ENCODE measurements at regions not wholly inside any gene's neighbourhood (a gene's known extent, or its start where the extent isn't known, plus 50 kb on each side); places are given as distances from the start of the nearest gene placed in this dataset.
A peak's percentile ranks its signal among the peaks of the same experiment; 100 is the strongest.

GRCh38 chr6:11950109-11950508 lies 62.0 kb upstream of the HIVEP1 start:
- ATAC-seq: no peak
- Histone ChIP-seq H3K9me1 (ENCODE audit: control insufficient read depth, insufficient read depth, low read length) (no peaks in the 10 kb centered on the region), H3K4me2 (ENCODE audit: insufficient read depth, low read length) (no peak overlapping the region), H3K4me1 (replicated peaks in 1 of 2; ENCODE audit: control insufficient read depth in 2 of 2, insufficient read depth in 2 of 2, low read length in 2 of 2) (peaks cover 0 to 9% of the 10 kb centered on the region in 2 experiments; a peak in 2 of 5 replicates), H3K4me3 (no peak overlapping the region), H2AFZ (ENCODE audit: low read depth, low read length) (peak overlapping the region; percentile 94), H3K79me2 (ENCODE audit: control insufficient read depth, insufficient read depth, low read length) (no peaks in the 10 kb centered on the region), H3K27ac (ENCODE audit: extremely low read depth, low read depth, low read length) (no peak overlapping the region), H3K36me3 (ENCODE audit: control insufficient read depth, insufficient read depth, low read length) (no peaks in the 10 kb centered on the region), H3K27me3 (ENCODE audit: control insufficient read depth in 2 of 2, insufficient read depth in 2 of 2, low read length in 2 of 2) (no peaks in the 10 kb centered on the region), H3K9me3 (replicated peaks; ENCODE audit: control insufficient read depth, insufficient read depth, low read depth, low read length) (no peaks in the 10 kb centered on the region), H3K9ac (ENCODE audit: insufficient read depth in 1 of 2, low read depth in 2 of 2, low read length in 2 of 2) (no peak overlapping the region), H4K20me1 (replicated peaks; ENCODE audit: control insufficient read depth, insufficient read depth, low read length) (no peaks in the 10 kb centered on the region)
- no TSS peak for BruUV-seq (replicated peaks)
- DNase-seq (ENCODE audit: extremely low read depth in 1 of 4, low spot score in 3 of 4): no peak
- intact Hi-C loops (cut with micrococcal nuclease) (no loop called here), in situ Hi-C loops (cut with MboI) (no loop called here)
- 67% methylated on average over 2 of the region's 2 CpGs for WGBS (ENCODE audit: insufficient coverage, low coverage, missing lambda C conversion rate)
- POLR2A ChIA-PET: interaction anchor here (0.7 to 1.0 kb wide), 2 partner anchors 18 to 27 kb away, joined by 3 read pairs; no protein-coding TSS in a partner anchor
- TF ChIP-seq POLR2A (conservative IDR thresholded peaks at IDR 0.05): no peak
- TF ChIP-seq PHB (CRISPR knock-in tag; IDR thresholded peaks at IDR 0.05): no peak
- TF ChIP-seq CEBPG (CRISPR knock-in tag; IDR thresholded peaks at IDR 0.05): no peak
- TF ChIP-seq CEBPG (tag; conservative IDR thresholded peaks at IDR 0.05 in 1 of 2, IDR thresholded peaks at IDR 0.05 in 1 of 2): 0 out of 4 replicates have a peak, but pooled peaks of 1 of the 2 experiments have one; percentile 26
- peak; percentile 70 for TF ChIP-seq CEBPB (tag; IDR thresholded peaks at IDR 0.05)
- CTCF ChIA-PET (ENCODE audit: low intra/inter-chr PET ratio): no interaction called here
- no peak for FAIRE-seq

- POLR2A ChIA-PET: interaction anchor here (0.8 to 1.6 kb wide), 4 partner anchors 7 to 16 kb away, joined by 3 to 5 read pairs (median 3); no protein-coding TSS in a partner anchor
- peak overlapping the region; percentile 61 for H2AFZ ChIP-seq (ENCODE audit: low read depth, low read length)
- H3K9me3 ChIP-seq (replicated peaks; ENCODE audit: control insufficient read depth, insufficient read depth, low read depth, low read length): no peaks in the 10 kb centered on the region; the same call in 1 of the 2 replicates
- BruUV-seq (replicated peaks): no TSS peak
- no peaks in the 10 kb centered on the region for H3K36me3 ChIP-seq (ENCODE audit: control insufficient read depth, insufficient read depth, low read length)
- H3K4me1 ChIP-seq (replicated peaks in 1 of 2; ENCODE audit: control insufficient read depth in 2 of 2, insufficient read depth in 2 of 2, low read length in 2 of 2): peaks cover 0 to 13% of the 10 kb centered on the region in 2 experiments; a peak in 2 of 5 replicates
- H4K20me1 ChIP-seq (replicated peaks; ENCODE audit: control insufficient read depth, insufficient read depth, low read length): no peaks in the 10 kb centered on the region
- FAIRE-seq (no peak), ATAC-seq (no peak), DNase-seq (ENCODE audit: extremely low read depth in 1 of 4, low spot score in 3 of 4) (no peak)
- no peak overlapping the region for H3K9ac ChIP-seq (ENCODE audit: insufficient read depth in 1 of 2, low read depth in 2 of 2, low read length in 2 of 2)
- H3K9me1 ChIP-seq (ENCODE audit: control insufficient read depth, insufficient read depth, low read length): no peaks in the 10 kb centered on the region
- in situ Hi-C loops (cut with MboI) (no loop called here), intact Hi-C loops (cut with micrococcal nuclease) (no loop called here)
- no peak overlapping the region for H3K4me3 ChIP-seq
- no peaks in the 10 kb centered on the region for H3K27me3 ChIP-seq (ENCODE audit: control insufficient read depth in 2 of 2, insufficient read depth in 2 of 2, low read length in 2 of 2)
- 0% methylated on average over 2 of the region's 2 CpGs for WGBS (ENCODE audit: insufficient coverage, low coverage, missing lambda C conversion rate)
- no peak overlapping the region for H3K4me2 ChIP-seq (ENCODE audit: insufficient read depth, low read length)
- CTCF ChIA-PET (ENCODE audit: low intra/inter-chr PET ratio): no interaction called here
- H3K79me2 ChIP-seq (ENCODE audit: control insufficient read depth, insufficient read depth, low read length): no peaks in the 10 kb centered on the region
- no peak overlapping the region for H3K27ac ChIP-seq (ENCODE audit: extremely low read depth, low read depth, low read length)
- TF ChIP-seq IRF2 (CRISPR knock-in tag; IDR thresholded peaks at IDR 0.05) (no peak), SMARCA4 (IDR thresholded peaks at IDR 0.05) (no peak), CC2D1A (IDR thresholded peaks at IDR 0.05) (no peak), HDAC6 (IDR thresholded peaks at IDR 0.05; ENCODE audit: low read depth, low read length) (no peak), ATF4 (CRISPR knock-in tag; IDR thresholded peaks at IDR 0.05) (no peak), RREB1 (CRISPR knock-in tag; IDR thresholded peaks at IDR 0.05) (no peak), HDAC1 (IDR thresholded peaks at IDR 0.05) (no peak)
Observed at GRCh38 chr6:11947575-11947974, 64.5 kb upstream of the HIVEP1 start.

Measured in K562 (cell line).